Activated CD4-positive, alpha-beta T cell treated with anti-CD3 and anti-CD28 coated beads for 36 hours (primary cell): ENCODE measurements at regions not wholly inside any gene's neighbourhood (a gene's known extent, or its start where the extent isn't known, plus 50 kb on each side); places are given as distances from the start of the nearest gene placed in this dataset.
"Not testable (repeated sequence)": the region's sequence is repeated elsewhere in the genome, so short reads cannot be mapped to it uniquely, and the experiment has no call there.

Experiments
- ATAC-seq: fragments of 200-7000 bp; cut with Tn5 transposase; one replicate; pipeline ENCODE4 v1.10.0; 2021; ENCODE audit warnings: mild to moderate bottlenecking, moderate library complexity
- CTCF ChIA-PET: fragments of 350-600 bp; sonication (Branson Sonifier 250); formaldehyde crosslinking; loops from one replicate; lab custom pipeline; 2021; ENCODE audit warnings: antibody characterized with exemption; lab: Charles Lee
- POLR2A ChIA-PET: fragments of 350-600 bp; sonication (Branson Sonifier 250); formaldehyde crosslinking; loops from one replicate; lab custom pipeline; 2021; ENCODE audit warnings: antibody characterized with exemption, inconsistent platforms; lab: Charles Lee
- DNase-seq: peaks from one replicate; pipeline ENCODE4 v3.0.0-alpha.2; 2020
- H3K27ac Mint-ChIP-seq: one replicate; pipeline ENCODE4 v1.8.0; 2021; ENCODE audit warnings: mixed read lengths
- H3K27me3 Mint-ChIP-seq: one replicate; pipeline ENCODE4 v1.8.0; 2021; ENCODE audit warnings: mixed read lengths
- H3K36me3 Mint-ChIP-seq: one replicate; pipeline ENCODE4 v1.8.0; 2021; ENCODE audit warnings: low read depth, mixed read lengths
- H3K4me1 Mint-ChIP-seq: one replicate; pipeline ENCODE4 v1.8.0; 2021; ENCODE audit warnings: mixed read lengths
- H3K4me3 Mint-ChIP-seq: one replicate; pipeline ENCODE4 v1.8.0; 2021; ENCODE audit warnings: mild to moderate bottlenecking, moderate library complexity, mixed read lengths
- H3K9me3 Mint-ChIP-seq: one replicate; pipeline ENCODE4 v1.8.0; 2021; ENCODE audit warnings: low read depth, mixed read lengths
- intact Hi-C, 2 experiments: fragments of 100-400 bp; cut with DNase I in 1 of 2; cut with micrococcal nuclease in 1 of 2; formaldehyde crosslinking; loops; one replicate each; pipeline versions ENCODE4 v1.14.2 to v1.15.1; 2022 to 2024; cut with DNase I, micrococcal nuclease

- CTCF ChIA-PET = interaction anchor here (1.3 kb wide), 1 partner anchor 19 kb away, joined by 5 read pairs; no protein-coding TSS in a partner anchor
- intact Hi-C loops = no loop called here
These were observed 883.1 kb downstream of the CDH18 start for GRCh38 chr5:19104948-19105347.

DNA sequence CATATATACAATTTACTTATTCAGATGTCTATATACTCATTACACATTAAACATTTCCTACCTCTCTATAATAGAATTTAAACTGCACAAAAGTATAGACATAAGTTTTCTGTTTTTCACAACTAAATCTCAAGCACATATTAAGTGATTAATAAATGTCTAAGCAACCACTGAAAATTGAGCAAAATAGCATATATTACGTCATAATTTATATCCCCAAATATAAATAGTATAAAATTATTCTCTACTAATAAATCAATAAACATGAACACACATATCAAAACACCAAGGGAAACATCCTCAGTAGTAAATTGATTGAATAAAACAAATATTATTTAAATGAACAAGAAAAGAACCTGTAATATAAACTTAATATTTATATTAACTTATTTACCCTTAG, 865.1 kb downstream of the CDH18 start:
- no peak overlapping the region for H3K27ac Mint-ChIP-seq
- no peaks in the 10 kb centered on the region for H3K4me1 Mint-ChIP-seq
- intact Hi-C loops = no loop called here
- no peaks in the 10 kb centered on the region for H3K36me3 Mint-ChIP-seq
- ChIA-PET CTCF (no interaction called here), POLR2A (no interaction called here)
- no peak overlapping the region for H3K4me3 Mint-ChIP-seq
- ATAC-seq (no peak), DNase-seq (no peak)
- peaks cover 13% of the 10 kb centered on the region for H3K9me3 Mint-ChIP-seq
- H3K27me3 Mint-ChIP-seq = no peaks in the 10 kb centered on the region

More at GRCh38 chr5:19104948-19105347, 883.1 kb downstream of the CDH18 start:
- H3K4me3 Mint-ChIP-seq = no peak overlapping the region
- no peaks in the 10 kb centered on the region for H3K27me3 Mint-ChIP-seq
- POLR2A ChIA-PET = no interaction called here
- ATAC-seq (no peak), DNase-seq (no peak)
- no peak overlapping the region for H3K27ac Mint-ChIP-seq
- no peaks in the 10 kb centered on the region for H3K4me1 Mint-ChIP-seq
- peaks cover 5% of the 10 kb centered on the region for H3K9me3 Mint-ChIP-seq
- no peaks in the 10 kb centered on the region for H3K36me3 Mint-ChIP-seq

- CTCF ChIA-PET = interaction anchor here (0.6 kb wide), 1 partner anchor 306 kb away, joined by 5 read pairs; no protein-coding TSS in a partner anchor
- POLR2A ChIA-PET = no interaction called here
- intact Hi-C loops = no loop called here
- no peak overlapping the region for H3K4me3 Mint-ChIP-seq
- H3K27ac Mint-ChIP-seq = no peak overlapping the region
- H3K27me3 Mint-ChIP-seq = no peaks in the 10 kb centered on the region
- DNase-seq (no peak), ATAC-seq (no peak)
- no peaks in the 10 kb centered on the region for H3K36me3 Mint-ChIP-seq
- no peaks in the 10 kb centered on the region for H3K4me1 Mint-ChIP-seq
- H3K9me3 Mint-ChIP-seq = peaks cover 8% of the 10 kb centered on the region
These were observed 861.9 kb downstream of the CDH18 start for GRCh38 chr5:19125956-19126713.

DNA sequence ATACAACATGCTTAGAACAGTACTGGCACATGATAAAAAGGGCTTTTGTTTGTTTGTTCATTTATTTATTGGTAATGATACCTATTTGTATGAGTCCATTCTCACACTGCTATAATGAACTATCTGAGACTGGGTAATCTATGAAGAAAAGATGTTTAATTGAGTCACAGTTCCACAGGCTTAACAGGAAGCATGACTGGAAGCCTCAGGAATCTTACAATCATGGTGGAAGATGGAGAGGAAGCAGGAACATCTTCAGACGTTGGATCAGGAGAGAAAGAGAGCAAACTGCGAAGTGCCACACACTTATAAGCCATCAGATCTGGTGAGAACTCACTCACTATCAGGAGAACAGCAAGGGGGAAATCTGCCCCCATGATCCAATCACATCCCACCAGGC, 847.7 kb downstream of the CDH18 start:
- Mint-ChIP-seq H3K27ac (no peak overlapping the region), H3K27me3 (no peaks in the 10 kb centered on the region), H3K9me3 (peaks cover 9% of the 10 kb centered on the region), H3K36me3 (no peaks in the 10 kb centered on the region), H3K4me3 (no peak overlapping the region), H3K4me1 (no peaks in the 10 kb centered on the region)
- CTCF ChIA-PET = no interaction called here
- POLR2A ChIA-PET = no interaction called here
- intact Hi-C loops = no loop called here
- DNase-seq (no peak), ATAC-seq (no peak)

DNA sequence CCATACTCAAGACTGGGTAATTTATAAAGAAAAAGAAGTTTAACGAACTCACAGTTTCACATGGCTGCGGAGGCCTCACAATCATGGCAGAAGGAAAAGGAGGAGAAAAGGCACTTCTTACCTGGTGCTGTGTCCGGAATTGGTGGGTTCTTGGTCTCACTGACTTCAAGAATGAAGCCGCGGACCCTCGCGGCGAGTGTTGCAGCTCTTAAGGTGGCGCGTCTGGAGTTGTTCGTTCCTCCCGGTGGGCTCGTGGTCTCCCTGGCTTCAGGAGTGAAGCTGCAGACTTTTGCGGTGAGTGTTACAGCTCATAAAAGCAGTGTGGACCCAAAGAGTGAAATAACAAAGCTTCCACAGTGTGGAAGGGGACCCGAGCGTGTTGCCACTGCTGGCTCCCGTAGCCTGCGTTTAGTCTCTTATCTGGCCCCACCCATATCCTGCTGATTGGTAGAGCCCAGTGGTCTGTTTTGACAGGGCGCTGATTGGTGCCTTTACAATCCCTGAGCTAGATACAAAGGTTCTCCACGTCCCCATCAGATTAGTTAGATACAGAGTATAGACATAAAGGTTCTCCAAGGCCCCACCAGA, 846.0 kb downstream of the CDH18 start:
- H3K36me3 Mint-ChIP-seq, ATAC-seq, H3K9me3 Mint-ChIP-seq, CTCF ChIA-PET, H3K4me3 Mint-ChIP-seq, DNase-seq, H3K4me1 Mint-ChIP-seq, POLR2A ChIA-PET, H3K27ac Mint-ChIP-seq, intact Hi-C loops, H3K27me3 Mint-ChIP-seq: not testable (repeated sequence)

- H3K36me3 Mint-ChIP-seq, H3K9me3 Mint-ChIP-seq, intact Hi-C loops, DNase-seq, ATAC-seq, POLR2A ChIA-PET, H3K4me1 Mint-ChIP-seq, H3K27ac Mint-ChIP-seq, H3K27me3 Mint-ChIP-seq, H3K4me3 Mint-ChIP-seq: not testable (repeated sequence)
- CTCF ChIA-PET = interaction anchor here (0.6 kb wide), 1 partner anchor 1182 kb away, joined by 3 read pairs; no protein-coding TSS in a partner anchor
These were observed 845.1 kb downstream of the CDH18 start for GRCh38 chr5:19142713-19143414.

- intact Hi-C loops = no loop called here
- Mint-ChIP-seq H3K27ac (no peak overlapping the region), H3K4me3 (no peak overlapping the region), H3K27me3 (no peaks in the 10 kb centered on the region), H3K36me3 (no peaks in the 10 kb centered on the region), H3K9me3 (peaks cover 9% of the 10 kb centered on the region), H3K4me1 (no peaks in the 10 kb centered on the region)
- DNase-seq = no peak
- ChIA-PET POLR2A (no interaction called here), CTCF (interaction anchor here (0.6 kb wide), 1 partner anchor 1183 kb away, joined by 3 read pairs; no protein-coding TSS in a partner anchor)
- no peak for ATAC-seq
These were observed 844.1 kb downstream of the CDH18 start for GRCh38 chr5:19143935-19144334.

GRCh38 chr5:19169426-19169825, 818.6 kb downstream of the CDH18 start:
- DNase-seq (no peak), ATAC-seq (no peak)
- H3K36me3 Mint-ChIP-seq = no peaks in the 10 kb centered on the region
- H3K27ac Mint-ChIP-seq = no peak overlapping the region
- ChIA-PET CTCF (no interaction called here), POLR2A (no interaction called here)
- intact Hi-C loops = no loop called here
- H3K9me3 Mint-ChIP-seq = peaks cover 6% of the 10 kb centered on the region
- no peaks in the 10 kb centered on the region for H3K4me1 Mint-ChIP-seq
- no peaks in the 10 kb centered on the region for H3K27me3 Mint-ChIP-seq
- no peak overlapping the region for H3K4me3 Mint-ChIP-seq

DNA sequence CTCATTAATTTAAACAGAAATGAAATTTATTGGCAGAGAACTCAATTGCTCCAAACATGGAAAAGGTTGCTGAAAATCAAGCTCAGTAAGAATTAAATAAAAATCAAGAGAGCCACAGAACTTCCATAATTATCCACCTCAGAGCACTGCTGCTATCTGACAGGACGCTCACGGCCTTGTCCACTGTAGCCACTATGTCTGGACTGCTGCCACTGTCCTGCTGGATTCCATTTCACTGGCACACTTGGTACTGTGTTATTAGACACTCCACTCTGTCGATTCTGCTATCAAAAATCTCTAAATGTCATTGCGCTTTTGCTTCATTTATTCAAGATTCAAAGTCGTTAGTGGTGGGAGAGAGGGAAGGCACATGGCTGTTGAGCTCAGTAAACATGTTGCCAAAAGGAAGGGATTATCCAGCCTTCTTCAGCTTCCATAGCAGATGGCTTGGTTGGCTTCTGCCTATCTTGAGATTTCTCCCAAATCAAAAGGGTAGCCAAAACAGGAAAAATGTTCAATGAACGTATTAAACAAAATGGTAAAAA, 815.0 kb downstream of the CDH18 start:
- H3K36me3 Mint-ChIP-seq = no peaks in the 10 kb centered on the region
- peaks cover 8% of the 10 kb centered on the region for H3K9me3 Mint-ChIP-seq
- ChIA-PET CTCF (no interaction called here), POLR2A (no interaction called here)
- intact Hi-C loops = no loop called here
- no peaks in the 10 kb centered on the region for H3K4me1 Mint-ChIP-seq
- no peak overlapping the region for H3K4me3 Mint-ChIP-seq
- H3K27me3 Mint-ChIP-seq = no peaks in the 10 kb centered on the region
- no peak for DNase-seq
- no peak for ATAC-seq
- no peak overlapping the region for H3K27ac Mint-ChIP-seq

GRCh38 chr5:19175776-19176570, 812.0 kb downstream of the CDH18 start:
- Mint-ChIP-seq H3K36me3 (no peaks in the 10 kb centered on the region), H3K27me3 (no peaks in the 10 kb centered on the region), H3K27ac (no peak overlapping the region), H3K4me3 (no peak overlapping the region), H3K4me1 (no peaks in the 10 kb centered on the region), H3K9me3 (peaks cover 6% of the 10 kb centered on the region)
- DNase-seq (no peak), ATAC-seq (no peak)
- POLR2A ChIA-PET = no interaction called here
- CTCF ChIA-PET = no interaction called here
- intact Hi-C loops = no loop called here

DNA sequence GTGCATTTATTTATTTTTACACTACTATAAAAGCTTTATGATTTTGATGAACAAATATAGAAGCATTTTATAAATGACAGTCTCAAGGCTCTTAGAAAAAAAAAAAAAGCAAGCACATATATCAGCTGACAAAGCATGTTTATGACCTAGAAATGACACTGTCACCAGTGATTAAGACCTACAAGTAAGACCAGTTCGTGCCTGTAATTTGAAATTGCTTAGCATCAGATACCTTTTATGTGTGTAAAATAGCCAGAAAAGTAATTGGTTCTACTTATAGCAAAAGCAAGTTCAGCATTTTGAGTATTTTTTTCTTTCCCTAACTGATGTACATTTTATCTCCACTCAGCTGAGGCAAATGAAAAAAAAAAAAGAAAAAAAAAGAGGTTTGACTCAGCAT, 808.4 kb downstream of the CDH18 start:
- peaks cover 2% of the 10 kb centered on the region for H3K9me3 Mint-ChIP-seq
- intact Hi-C loops = no loop called here
- no peak overlapping the region for H3K4me3 Mint-ChIP-seq
- ATAC-seq (no peak), DNase-seq (no peak)
- no peaks in the 10 kb centered on the region for H3K4me1 Mint-ChIP-seq
- ChIA-PET POLR2A (no interaction called here), CTCF (no interaction called here)
- no peaks in the 10 kb centered on the region for H3K36me3 Mint-ChIP-seq
- H3K27ac Mint-ChIP-seq = no peak overlapping the region
- no peaks in the 10 kb centered on the region for H3K27me3 Mint-ChIP-seq
